Parathyroid adenoma (tissue), 2 donors: ENCODE measurements at regions not wholly inside any gene's neighbourhood (a gene's known extent, or its start where the extent isn't known, plus 50 kb on each side); places are given as distances from the start of the nearest gene placed in this dataset.
"Not testable (repeated sequence)": the region's sequence is repeated elsewhere in the genome, so short reads cannot be mapped to it uniquely, and the experiment has no call there.

Experiments used
- H2AFZ ChIP-seq: fragments of 300-600 bp; sonication (generic); one replicate; pipeline ENCODE4 v1.7.0; 2017; ENCODE audit warnings: antibody characterized with exemption, mild to moderate bottlenecking
- H3K27ac ChIP-seq: fragments of 300-600 bp; sonication (generic); one replicate; pipeline ENCODE4 v1.7.0; 2017
- H3K27me3 ChIP-seq: fragments of 300-600 bp; sonication (generic); one replicate; pipeline ENCODE4 v1.7.0; 2017; ENCODE audit warnings: low read length; ENCODE audit not compliant: control insufficient read depth, insufficient read depth
- H3K36me3 ChIP-seq: fragments of 300-600 bp; sonication (generic); one replicate; pipeline ENCODE4 v1.7.0; 2017; ENCODE audit warnings: low read length; ENCODE audit not compliant: control insufficient read depth, insufficient read depth
- H3K4me1 ChIP-seq: fragments of 300-600 bp; sonication (generic); one replicate; pipeline ENCODE4 v1.7.0; 2017; ENCODE audit warnings: control low read depth
- H3K4me2 ChIP-seq: fragments of 300-600 bp; sonication (generic); one replicate; pipeline ENCODE4 v1.7.0; 2017; ENCODE audit warnings: low read length
- H3K4me3 ChIP-seq: fragments of 300-600 bp; sonication (generic); one replicate; pipeline ENCODE4 v1.7.0; 2017; ENCODE audit warnings: low read depth, low read length
- H3K79me2 ChIP-seq: fragments of 300-600 bp; sonication (generic); one replicate; pipeline ENCODE4 v1.7.0; 2017; ENCODE audit warnings: control low read depth
- H3K9ac ChIP-seq: fragments of 300-600 bp; sonication (generic); one replicate; pipeline ENCODE4 v1.7.0; 2017; ENCODE audit warnings: mild to moderate bottlenecking
- H3K9me3 ChIP-seq: fragments of 300-600 bp; sonication (generic); one replicate; pipeline ENCODE4 v1.7.0; 2017; ENCODE audit warnings: low read length; ENCODE audit not compliant: control insufficient read depth
- TF ChIP-seq, protein P1 (sequence below): fragments of 300-600 bp; sonication (generic); IDR thresholded peaks from one replicate; pipeline ENCODE4 v1.7.0; 2017; ENCODE audit warnings: antibody characterized with exemption, mild to moderate bottlenecking
- donor health status: primary hyperparathyroidism.

DNA sequence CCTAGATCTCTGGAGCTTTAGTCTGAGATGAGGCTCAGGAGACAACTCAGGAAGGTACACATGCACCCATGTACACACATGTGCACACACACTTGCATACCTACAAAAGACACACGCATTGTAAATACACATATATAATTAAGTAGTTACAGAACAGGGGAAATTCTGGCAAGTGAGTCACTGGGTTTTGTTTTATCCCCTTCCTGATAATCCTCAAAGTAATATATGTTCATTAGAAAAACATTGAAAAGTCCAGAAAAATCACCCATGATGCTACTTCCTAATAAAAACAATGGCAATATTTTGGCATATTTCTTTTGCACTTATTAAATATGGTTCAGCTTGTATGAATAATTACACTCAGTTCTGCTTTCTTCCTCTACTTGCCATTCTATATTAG, 115.3 kb upstream of the ECI2 start:
- no peaks in the 10 kb centered on the region for H3K27me3 ChIP-seq
- no peak overlapping the region for H3K4me2 ChIP-seq
- H3K36me3 ChIP-seq = no peaks in the 10 kb centered on the region
- H3K27ac ChIP-seq = no peak overlapping the region
- peaks cover 12% of the 10 kb centered on the region for H3K4me1 ChIP-seq
- H3K9ac ChIP-seq = no peak overlapping the region
- H3K79me2 ChIP-seq = no peaks in the 10 kb centered on the region
- no peak overlapping the region for H2AFZ ChIP-seq
- H3K4me3 ChIP-seq = no peak overlapping the region
- TF ChIP-seq, protein P1, sequence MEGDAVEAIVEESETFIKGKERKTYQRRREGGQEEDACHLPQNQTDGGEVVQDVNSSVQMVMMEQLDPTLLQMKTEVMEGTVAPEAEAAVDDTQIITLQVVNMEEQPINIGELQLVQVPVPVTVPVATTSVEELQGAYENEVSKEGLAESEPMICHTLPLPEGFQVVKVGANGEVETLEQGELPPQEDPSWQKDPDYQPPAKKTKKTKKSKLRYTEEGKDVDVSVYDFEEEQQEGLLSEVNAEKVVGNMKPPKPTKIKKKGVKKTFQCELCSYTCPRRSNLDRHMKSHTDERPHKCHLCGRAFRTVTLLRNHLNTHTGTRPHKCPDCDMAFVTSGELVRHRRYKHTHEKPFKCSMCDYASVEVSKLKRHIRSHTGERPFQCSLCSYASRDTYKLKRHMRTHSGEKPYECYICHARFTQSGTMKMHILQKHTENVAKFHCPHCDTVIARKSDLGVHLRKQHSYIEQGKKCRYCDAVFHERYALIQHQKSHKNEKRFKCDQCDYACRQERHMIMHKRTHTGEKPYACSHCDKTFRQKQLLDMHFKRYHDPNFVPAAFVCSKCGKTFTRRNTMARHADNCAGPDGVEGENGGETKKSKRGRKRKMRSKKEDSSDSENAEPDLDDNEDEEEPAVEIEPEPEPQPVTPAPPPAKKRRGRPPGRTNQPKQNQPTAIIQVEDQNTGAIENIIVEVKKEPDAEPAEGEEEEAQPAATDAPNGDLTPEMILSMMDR = no peak
- no peaks in the 10 kb centered on the region for H3K9me3 ChIP-seq

DNA sequence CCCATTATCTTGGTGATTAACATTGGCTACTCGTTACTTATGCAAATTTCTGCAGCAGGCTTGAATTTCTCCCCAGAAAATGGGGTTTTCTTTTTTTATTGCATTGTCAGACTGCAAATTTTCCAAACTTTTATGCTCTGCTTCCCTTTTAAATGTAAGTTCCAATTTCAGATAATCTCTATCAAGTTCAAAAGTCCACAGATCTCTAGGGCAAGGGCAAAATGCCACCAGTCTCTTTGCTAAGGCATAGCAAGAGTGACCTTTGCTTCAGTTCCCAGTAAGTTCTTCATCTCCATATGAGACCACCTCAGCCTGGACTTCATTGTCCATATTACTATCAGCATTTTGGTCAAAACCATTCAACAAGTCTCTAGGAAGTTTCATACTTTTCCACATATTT, 108.5 kb upstream of the ECI2 start:
- H3K4me1 ChIP-seq, H2AFZ ChIP-seq, H3K9ac ChIP-seq, H3K27me3 ChIP-seq, H3K4me3 ChIP-seq, H3K79me2 ChIP-seq, H3K36me3 ChIP-seq, H3K27ac ChIP-seq, H3K4me2 ChIP-seq, H3K9me3 ChIP-seq: not testable (repeated sequence)

DNA sequence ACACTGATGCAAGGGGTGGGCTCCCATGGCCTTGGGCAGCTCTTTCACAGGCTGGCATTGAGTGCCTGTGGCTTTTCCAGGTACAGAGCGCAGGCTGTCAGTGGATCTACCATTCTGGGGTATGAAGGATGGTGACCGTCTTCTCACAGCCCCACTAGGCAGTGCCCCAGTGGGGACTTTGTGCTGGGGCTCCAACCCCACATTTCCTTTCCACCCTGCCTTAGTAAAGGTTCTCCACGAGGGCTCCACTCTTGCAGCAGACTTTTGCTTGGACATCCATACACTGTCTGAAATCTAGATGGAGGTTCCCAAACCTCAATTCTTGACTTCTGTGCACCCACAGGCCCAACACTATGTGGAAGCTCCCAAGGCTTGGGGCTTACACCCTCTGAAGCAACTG, 107.9 kb upstream of the ECI2 start:
- no peaks in the 10 kb centered on the region for H3K79me2 ChIP-seq
- TF ChIP-seq, protein P1 = no peak

DNA sequence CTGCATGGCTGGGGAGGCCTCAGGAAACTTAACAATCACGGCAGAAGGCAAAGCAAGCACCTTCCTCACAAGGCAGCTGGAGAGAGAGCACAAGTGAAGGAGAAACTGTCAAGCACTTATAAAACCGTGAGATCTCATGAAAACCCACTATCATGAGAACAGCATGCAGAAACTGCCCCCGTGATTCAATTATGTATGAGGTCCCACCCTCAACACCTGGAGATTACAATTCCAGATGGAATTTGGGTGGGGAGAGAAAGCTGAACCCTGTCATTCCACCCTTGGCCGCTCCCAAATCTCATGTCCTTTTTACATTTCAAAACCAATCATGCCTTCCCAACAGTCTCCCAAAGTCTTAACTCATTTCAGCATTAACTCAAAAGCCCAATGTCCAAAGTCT, 107.2 kb upstream of the ECI2 start:
- Histone ChIP-seq H3K4me2 (no peak overlapping the region), H3K9ac (no peak overlapping the region), H3K4me1 (no peaks in the 10 kb centered on the region), H2AFZ (no peak overlapping the region), H3K36me3 (no peaks in the 10 kb centered on the region), H3K79me2 (no peaks in the 10 kb centered on the region), H3K9me3 (no peaks in the 10 kb centered on the region), H3K27me3 (no peaks in the 10 kb centered on the region), H3K4me3 (no peak overlapping the region), H3K27ac (no peak overlapping the region)
- TF ChIP-seq, protein P1 = no peak

More for the DNA sequence above, 107.9 kb upstream of the ECI2 start:
- H3K9ac ChIP-seq = no peak overlapping the region
- H3K4me1 ChIP-seq = no peaks in the 10 kb centered on the region
- H2AFZ ChIP-seq = no peak overlapping the region
- H3K4me2 ChIP-seq = no peak overlapping the region
- H3K27me3 ChIP-seq = no peaks in the 10 kb centered on the region
- H3K36me3 ChIP-seq = no peaks in the 10 kb centered on the region
- no peaks in the 10 kb centered on the region for H3K9me3 ChIP-seq
- H3K4me3 ChIP-seq = no peak overlapping the region
- H3K27ac ChIP-seq = no peak overlapping the region

DNA sequence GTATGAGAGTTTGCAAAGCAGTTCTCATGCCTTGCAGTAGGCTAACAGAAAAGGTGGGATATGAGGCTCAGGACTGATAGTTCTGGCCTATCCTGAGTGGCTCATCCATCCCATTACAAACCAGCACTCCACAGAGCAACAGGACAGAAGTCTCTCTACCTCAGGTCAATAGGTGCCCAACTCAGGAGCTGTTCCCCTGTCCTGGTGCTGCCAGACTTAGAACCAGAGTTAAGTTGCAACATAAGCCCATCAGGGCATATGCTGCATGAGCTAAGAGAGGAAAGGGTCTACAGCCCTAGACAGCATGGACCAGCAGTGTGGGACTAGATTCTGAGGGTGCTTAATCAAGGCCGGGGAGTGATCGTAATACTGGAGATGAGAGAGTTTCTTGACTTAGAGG, 104.8 kb upstream of the ECI2 start:
- Histone ChIP-seq H3K4me3 (no peak overlapping the region), H3K27ac (no peak overlapping the region), H3K36me3 (no peaks in the 10 kb centered on the region), H3K9me3 (no peaks in the 10 kb centered on the region), H3K79me2 (no peaks in the 10 kb centered on the region), H3K9ac (no peak overlapping the region), H3K27me3 (no peaks in the 10 kb centered on the region), H3K4me1 (no peaks in the 10 kb centered on the region), H3K4me2 (no peak overlapping the region), H2AFZ (no peak overlapping the region)
- TF ChIP-seq, protein P1 = no peak
